Amniotic epithelial cell (primary cell): ENCODE measurements at regions not wholly inside any gene's neighbourhood (a gene's known extent, or its start where the extent isn't known, plus 50 kb on each side); places are given as distances from the start of the nearest gene placed in this dataset.

Experiments
- DNase-seq: peaks from one replicate; pipeline ENCODE4 v3.0.0-alpha.2; 2010; ENCODE audit warnings: low read depth

DNA sequence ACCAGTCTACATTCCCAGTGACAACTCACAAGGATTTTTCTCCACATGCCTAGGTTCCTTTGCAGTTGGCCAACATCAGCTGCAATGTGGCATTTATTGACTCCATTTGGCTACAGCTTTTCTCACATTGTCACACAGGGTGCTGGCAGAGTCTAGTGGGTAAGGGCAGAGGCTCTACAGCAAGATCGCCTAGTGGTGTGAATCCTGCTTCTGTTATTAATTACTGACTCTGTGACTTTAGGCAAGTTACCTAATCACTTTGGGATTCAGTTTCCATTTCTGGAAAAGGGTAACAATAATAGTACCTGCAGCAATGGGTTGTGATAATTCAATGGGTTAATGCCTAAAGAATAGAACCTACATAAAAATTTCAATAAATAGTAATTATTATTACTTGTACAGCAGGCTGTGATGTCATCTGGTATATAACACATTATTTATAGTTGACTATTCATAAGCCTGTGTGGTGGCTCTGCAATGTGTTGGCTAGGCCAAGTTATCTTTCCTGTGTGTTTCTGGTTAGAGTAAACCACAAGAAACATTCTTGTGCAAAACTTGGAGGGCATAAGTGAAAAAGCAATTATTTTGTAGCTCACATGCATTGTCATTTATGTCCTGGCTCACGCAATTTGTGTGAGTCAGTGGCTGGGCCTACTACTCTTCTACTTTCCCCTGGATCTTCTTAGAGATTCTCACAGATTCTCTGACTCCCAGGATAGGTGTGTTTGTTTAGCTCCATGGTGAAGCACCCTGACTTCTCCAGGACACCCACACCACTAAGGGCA lies 59.5 kb downstream of the PTGS2 start:
- DNase-seq: peak; percentile 98

- peak; percentile 9 for DNase-seq
Measured at GRCh38 chr1:186618401-186619170, 61.6 kb downstream of the PTGS2 start.

GRCh38 chr1:186617926-186618325 lies 62.3 kb downstream of the PTGS2 start:
- DNase-seq: no peak

- no peak for DNase-seq
Measured at GRCh38 chr1:186616511-186616910, 63.7 kb downstream of the PTGS2 start.

DNA sequence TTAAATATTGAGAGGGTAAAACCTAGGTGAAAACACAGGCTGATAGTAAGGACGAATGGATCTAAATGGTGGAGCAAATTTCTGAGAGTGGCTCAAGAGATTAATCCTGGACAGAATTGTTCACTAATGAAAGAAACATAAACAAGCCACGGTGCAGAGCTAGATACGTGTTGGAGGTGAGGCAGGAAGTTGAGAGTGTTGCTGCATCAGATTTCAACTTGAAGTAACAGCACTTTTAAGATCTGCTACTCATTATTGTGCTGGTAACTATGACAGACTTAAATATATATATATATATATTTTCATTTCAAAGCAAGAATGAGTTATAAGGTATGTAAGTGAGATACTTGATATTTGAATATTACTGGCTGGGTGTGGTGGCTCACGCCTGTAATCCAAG lies 64.9 kb downstream of the PTGS2 start:
- DNase-seq: no peak

DNA sequence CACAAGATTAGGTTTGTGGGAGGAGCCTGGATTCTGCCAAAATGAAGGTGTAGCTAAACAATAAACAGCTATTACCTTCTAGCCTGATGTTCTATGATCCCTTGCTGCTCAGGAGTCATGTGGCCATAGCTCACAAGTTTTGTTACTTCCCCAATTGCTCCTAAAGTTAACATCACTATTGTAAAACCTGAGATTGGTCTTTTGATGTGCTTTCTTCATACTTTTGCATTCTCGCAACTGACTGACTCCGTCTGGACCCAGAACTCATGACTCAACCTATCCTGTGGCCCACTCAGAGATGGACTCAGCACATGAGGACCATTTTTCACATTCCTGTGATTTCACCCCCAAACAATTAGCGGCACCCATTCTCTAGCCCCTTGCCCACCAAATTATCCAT lies 69.1 kb downstream of the PTGS2 start:
- no peak for DNase-seq

DNA sequence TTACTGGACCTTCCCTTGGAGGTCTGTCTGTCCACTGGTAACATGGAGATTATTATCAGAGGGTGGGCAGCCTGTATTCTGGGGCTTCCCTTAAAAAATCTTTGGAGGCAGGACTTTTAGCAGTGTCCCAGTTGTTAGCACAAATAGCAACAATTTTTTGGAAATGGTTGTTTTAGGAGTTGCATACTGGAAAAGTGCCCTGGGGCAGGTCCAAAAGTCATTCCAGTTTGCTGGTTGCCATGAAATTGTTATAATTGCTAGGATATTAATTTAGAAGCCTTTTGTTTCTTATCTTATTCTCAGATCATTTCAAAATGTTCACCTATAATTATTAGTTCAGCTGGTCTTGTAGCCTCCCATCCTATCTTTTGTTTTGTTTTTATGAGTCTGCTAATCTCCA lies 71.0 kb downstream of the PTGS2 start:
- no peak for DNase-seq

DNA sequence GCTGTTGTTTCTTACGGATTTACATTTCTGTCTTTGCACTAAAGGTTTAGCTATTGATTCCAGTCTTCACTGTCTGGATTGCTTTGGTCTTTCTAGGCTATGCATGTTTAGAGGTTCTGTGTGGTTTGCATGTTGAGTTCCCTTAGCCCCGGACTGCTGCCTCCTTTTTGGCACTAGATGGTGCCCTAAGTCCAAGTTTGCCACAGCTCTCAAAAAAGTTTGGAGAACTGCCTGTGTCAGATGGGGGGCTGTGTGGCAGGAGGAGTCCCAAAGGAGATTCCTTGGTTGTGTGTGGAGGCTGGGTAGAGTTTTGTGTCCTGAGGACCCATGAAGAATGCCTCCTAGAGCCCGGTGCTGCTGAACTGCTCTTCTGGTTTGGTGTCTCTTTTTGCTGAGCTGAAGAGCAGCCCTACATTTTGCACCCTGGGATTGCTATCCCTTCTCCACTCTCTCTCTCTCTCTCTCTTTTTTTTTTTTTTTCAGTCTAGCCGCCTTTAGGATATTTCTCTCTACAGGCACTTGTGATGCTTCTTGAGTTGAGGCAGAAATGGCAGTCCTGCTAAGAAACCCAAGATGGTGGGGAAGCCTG lies 74.4 kb downstream of the PTGS2 start:
- peak; percentile 65 for DNase-seq

GRCh38 chr1:186595969-186596368 lies 84.3 kb downstream of the PTGS2 start:
- peak; percentile 16 for DNase-seq

DNA sequence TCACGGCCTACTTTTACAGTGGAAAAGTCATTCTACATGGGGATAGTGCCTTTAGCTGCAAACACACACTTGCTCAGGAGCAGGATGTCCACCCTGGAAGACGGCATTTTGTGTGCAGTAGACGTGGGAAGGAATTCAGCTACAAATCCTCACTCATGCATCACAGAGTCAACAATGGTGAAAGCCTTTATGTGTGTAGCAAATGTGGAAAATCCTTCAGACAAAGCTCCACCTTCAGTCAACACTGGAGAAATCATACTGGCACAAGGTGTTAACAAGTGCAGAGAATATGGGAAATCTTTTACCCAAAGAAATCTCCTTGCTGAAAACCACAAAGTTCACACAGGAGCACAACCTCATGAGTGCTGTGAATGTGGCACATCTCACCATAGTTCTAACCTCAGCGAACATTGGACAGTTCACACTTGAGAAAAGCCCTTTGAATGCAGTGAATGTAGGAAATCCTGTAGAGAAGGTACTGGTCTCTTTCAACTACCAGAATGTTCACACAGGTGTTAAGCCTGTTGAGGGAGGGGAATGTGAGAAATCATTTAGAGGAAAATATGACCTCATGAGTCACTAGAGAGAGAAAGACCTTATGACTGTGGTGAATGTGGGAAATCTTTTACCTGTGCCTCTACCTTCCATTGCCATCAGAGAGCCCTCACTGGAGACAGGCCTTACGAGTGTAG lies 101.8 kb downstream of the PTGS2 start:
- DNase-seq: no peak

- no peak for DNase-seq
Measured at GRCh38 chr1:186577633-186578032, 102.6 kb downstream of the PTGS2 start.

- no peak for DNase-seq
Measured at GRCh38 chr1:186577216-186577615, 103.0 kb downstream of the PTGS2 start.

- DNase-seq: peak; percentile 85
Measured at GRCh38 chr1:186575348-186575747, 104.9 kb downstream of the PTGS2 start.

DNA sequence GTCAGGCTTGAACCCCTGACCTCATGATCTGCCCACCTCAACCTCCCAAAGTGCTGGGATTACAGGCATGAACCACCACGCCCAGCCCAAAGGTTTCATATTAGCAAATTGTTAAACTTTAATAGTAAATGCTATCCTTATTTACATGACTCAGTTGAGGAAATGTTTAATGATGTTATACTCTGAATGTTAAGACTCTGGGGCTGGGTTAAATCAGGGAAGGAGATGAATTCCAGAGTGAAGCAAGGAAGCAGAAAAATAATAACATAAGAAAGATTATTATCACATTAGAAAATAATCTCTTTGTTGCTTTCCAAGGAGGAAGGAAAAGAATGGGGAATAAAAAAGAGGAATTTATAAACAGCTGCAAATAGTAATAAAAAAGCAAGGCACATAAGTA lies 105.3 kb downstream of the PTGS2 start:
- peak; percentile 42 for DNase-seq

DNA sequence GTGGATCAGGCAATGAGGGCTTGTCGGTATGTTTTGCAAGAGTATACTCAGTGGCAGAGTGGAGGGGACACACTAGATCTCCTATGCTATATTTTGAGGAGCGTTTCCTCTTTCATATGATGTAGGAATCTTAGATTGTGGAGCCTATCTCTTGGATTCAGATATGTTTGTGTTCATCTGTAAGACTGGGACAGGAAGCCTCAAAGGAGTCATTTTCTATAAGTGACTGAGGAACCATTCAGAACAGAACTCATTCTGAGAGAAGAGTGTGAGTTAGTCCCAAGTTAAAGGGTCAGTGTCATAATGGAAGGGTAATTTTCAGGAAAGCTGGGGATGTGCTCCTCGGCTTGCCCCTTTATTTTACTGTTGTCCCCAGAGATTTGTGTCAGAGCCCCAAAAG lies 107.7 kb downstream of the PTGS2 start:
- no peak for DNase-seq

- DNase-seq: no peak
Measured at GRCh38 chr1:186571771-186572170, 108.5 kb downstream of the PTGS2 start.

DNA sequence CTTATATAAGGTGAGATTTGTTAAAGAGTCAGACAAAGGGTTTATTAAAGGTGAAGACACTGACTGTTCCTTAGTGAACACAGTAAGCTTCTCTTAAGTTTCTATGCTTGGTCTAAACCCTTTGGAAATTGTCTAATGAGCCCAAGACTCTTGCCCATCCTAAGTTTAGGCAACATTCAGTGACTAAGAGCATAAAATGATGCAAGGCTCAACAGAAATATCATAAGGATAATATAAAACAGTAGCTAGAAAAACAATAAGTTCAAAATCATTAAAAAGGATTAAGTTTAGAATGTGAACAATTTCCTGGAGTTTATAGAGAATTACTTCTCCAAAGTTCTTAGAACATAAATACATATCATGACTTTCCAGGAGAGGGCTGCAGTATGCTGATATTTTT lies 108.9 kb upstream of the PDC start:
- DNase-seq: peak; percentile 24

GRCh38 chr1:186568221-186568620 lies 107.3 kb upstream of the PDC start:
- no peak for DNase-seq

GRCh38 chr1:186566140-186566855 lies 105.4 kb upstream of the PDC start:
- no peak for DNase-seq

DNA sequence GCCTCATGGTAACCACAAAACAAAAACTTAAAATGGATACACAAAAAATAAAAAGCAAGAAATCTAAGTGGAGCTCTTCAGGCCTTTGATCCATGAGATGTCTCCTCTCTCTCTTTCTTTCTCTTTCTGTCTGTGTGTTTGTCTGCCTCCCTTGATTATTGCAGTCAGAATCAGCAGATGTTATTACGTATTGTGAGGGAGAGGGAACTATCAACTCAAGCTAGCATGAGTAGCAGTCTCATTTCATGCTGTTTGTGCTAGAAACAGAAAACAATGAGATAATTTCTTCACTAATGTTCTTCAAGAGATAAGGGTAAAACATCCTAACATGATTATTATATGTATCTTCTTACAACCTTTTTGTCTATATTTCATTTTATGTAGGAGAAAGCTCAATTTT lies 103.7 kb upstream of the PDC start:
- peak; percentile 24 for DNase-seq

DNA sequence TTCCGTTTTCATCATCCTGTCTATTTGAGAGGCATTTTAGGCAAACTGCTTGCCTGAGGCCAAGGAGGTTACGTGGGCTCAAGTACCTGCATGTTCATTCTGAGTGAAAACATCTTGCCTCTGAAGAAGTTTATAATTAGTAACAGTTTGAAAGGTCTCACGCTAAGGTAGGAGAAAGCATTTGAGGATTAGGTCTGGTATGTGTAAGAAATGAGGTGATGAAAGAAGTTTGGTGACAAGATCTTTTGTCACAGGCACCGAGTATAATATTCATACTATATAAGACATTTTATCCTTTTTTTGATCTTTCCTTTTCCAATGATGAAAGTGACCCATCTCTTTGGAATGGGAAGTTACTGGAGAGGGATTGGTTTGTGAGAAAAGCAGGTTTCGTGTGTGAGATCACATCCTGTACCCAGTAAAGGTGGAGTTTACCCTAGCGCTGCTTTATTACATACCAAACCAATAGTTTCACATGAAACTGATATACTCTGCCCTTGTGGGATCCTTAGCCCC lies 98.7 kb upstream of the PDC start:
- DNase-seq: peak; percentile 7
